Kidney epithelial cell (primary cell): ENCODE measurements at regions not wholly inside any gene's neighbourhood (a gene's known extent, or its start where the extent isn't known, plus 50 kb on each side); places are given as distances from the start of the nearest gene placed in this dataset.

Experiments used
- DNase-seq: peaks from one replicate; pipeline ENCODE4 v3.0.0-alpha.2; 2010; ENCODE audit warnings: low read depth
- H3K27me3 ChIP-seq: 2 replicates; pipeline ENCODE4 v1.6.0; 2011; ENCODE audit warnings: low read length; ENCODE audit not compliant: control insufficient read depth, insufficient read depth
- H3K36me3 ChIP-seq: 2 replicates; pipeline ENCODE4 v1.5.1; 2011; ENCODE audit warnings: low read length; ENCODE audit not compliant: control insufficient read depth, insufficient read depth
- H3K4me3 ChIP-seq: 2 replicates; pipeline ENCODE4 v1.5.1; 2011; ENCODE audit warnings: low read depth, mild to moderate bottlenecking, control low read depth, low read length
- TF ChIP-seq, protein P1 (sequence below): IDR thresholded peaks from 2 replicates; pipeline ENCODE4 v1.5.1; 2011; ENCODE audit warnings: mild to moderate bottlenecking, moderate library complexity, low read length, control low read depth, inconsistent platforms; ENCODE audit not compliant: insufficient read depth, poor library complexity, severe bottlenecking

DNA sequence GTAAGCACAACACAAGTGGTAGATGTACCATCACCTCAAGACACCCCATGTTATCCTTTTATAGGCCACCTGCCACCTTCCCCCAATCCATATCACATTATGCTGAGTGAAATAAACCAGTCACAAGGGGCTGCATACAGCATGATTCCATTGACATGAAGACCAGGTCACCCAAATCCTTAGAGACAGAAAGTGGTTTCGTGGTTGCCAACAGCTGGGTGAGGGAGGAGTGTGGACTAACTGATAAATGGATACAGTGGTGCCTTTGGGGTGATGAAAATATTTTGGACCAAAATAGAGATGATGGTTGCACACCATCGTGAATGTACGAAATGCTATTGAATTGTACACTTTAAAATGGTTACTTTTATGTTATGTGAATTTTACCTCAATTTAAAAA is 65.7 kb upstream of the DMD start:
- Histone ChIP-seq H3K27me3 (no peaks in the 10 kb centered on the region), H3K36me3 (no peaks in the 10 kb centered on the region), H3K4me3 (no peak overlapping the region)
- TF ChIP-seq, protein P1, sequence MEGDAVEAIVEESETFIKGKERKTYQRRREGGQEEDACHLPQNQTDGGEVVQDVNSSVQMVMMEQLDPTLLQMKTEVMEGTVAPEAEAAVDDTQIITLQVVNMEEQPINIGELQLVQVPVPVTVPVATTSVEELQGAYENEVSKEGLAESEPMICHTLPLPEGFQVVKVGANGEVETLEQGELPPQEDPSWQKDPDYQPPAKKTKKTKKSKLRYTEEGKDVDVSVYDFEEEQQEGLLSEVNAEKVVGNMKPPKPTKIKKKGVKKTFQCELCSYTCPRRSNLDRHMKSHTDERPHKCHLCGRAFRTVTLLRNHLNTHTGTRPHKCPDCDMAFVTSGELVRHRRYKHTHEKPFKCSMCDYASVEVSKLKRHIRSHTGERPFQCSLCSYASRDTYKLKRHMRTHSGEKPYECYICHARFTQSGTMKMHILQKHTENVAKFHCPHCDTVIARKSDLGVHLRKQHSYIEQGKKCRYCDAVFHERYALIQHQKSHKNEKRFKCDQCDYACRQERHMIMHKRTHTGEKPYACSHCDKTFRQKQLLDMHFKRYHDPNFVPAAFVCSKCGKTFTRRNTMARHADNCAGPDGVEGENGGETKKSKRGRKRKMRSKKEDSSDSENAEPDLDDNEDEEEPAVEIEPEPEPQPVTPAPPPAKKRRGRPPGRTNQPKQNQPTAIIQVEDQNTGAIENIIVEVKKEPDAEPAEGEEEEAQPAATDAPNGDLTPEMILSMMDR, result no peak
- DNase-seq, result no peak

- DNase-seq, result no peak
- Histone ChIP-seq H3K27me3 (no peaks in the 10 kb centered on the region), H3K4me3 (no peak overlapping the region), H3K36me3 (no peaks in the 10 kb centered on the region)
- TF ChIP-seq, protein P1, result no peak
These were observed 62.2 kb upstream of the DMD start for GRCh38 chrX:33273535-33273934.

GRCh38 chrX:33272986-33273385 is 61.6 kb upstream of the DMD start:
- DNase-seq, result no peak
- Histone ChIP-seq H3K27me3 (no peaks in the 10 kb centered on the region), H3K36me3 (no peaks in the 10 kb centered on the region), H3K4me3 (no peak overlapping the region)
- TF ChIP-seq, protein P1, result no peak
